Stimulated activated CD4-positive, alpha-beta T cell treated with anti-CD3 and anti-CD28 coated beads, Interleukin-4, amount 100 ng/mL, for 1 hour (primary cell): ENCODE measurements at regions not wholly inside any gene's neighbourhood (a gene's known extent, or its start where the extent isn't known, plus 50 kb on each side); places are given as distances from the start of the nearest gene placed in this dataset.

ENCODE experiments used
- DNase-seq: peaks from one replicate; pipeline ENCODE4 v3.0.0-alpha.2; 2020

DNA sequence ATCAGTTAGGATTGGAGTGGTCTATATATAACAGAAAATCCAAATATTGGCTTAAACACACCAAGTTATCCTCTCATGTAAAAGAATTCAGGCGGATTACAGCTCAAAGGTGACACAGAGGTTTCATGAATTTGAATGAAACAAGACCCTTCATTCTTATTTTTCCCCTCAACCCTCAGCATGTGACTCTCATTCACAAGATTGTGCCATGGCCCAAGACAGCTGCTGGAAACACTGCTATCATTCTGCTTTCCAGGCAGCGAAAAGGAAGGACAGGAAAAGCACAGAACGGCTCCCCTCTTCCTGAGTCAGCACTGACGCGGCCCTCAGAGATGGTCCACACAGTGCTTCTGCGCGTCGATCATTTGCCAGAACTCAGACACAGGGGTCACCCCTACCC, 891.0 kb upstream of the FRG1 start:
- no peak for DNase-seq

- no peak for DNase-seq
Measured at GRCh38 chr4:189050643-189051042, 890.0 kb upstream of the FRG1 start.

DNA sequence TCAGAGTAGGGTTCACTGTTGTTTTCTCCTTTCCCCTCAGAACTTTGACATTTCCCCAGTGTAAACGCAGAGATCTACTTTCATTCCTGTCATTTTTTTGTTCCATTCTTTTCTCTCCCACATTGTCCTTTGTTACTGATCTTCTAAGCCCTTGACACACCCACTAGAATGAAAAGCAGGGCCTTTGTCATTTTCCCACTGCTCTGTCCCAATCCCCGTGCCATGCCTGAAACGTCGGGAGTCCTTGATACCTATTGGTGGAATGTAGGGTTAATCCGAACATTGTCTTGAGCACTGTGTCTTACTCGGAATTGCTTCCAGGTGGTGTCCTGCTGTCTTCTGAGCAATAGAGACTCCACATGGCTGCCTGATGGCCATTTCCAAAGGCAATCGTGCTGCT, 887.1 kb upstream of the FRG1 start:
- no peak for DNase-seq

DNA sequence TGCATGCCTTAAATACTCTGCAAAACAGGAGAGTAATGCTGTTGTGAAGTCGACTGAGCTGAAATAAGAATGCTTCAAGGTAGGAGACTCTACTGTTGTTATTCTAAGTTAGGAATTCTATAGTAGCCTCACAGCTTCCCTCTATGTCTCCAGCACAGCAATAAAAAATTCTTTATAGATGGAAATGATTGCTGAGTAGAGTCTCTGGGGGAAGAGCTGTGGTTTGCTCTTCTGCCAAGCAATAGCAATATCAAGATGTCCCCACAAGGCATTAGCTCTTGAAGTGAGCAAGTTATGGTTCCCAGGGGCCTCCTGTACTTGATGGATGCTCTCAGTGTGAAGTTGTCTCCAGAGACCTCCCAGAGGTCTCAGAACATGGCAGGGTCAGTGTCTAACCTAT, 880.6 kb upstream of the FRG1 start:
- no peak for DNase-seq

- no peak for DNase-seq
Measured at GRCh38 chr4:189062047-189062820, 878.4 kb upstream of the FRG1 start.

DNA sequence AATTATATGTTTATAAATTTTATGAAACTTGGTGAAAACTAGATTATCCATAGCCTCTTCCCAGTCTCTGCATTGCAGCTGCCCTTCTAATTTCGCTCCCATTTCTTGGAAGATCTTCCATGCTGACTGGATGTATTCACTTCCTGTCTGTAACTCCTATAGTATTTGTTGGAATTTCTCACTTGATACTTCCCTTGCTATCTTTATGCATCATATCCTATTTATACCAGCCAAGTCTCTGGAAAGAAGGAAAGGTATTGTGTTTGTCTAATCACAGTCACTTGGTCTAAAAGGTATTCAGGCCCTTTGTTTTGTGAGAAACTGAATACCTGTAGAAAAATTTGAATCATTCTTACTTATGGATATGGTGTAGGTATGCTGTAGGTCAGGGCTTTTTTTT, 870.9 kb upstream of the FRG1 start:
- no peak for DNase-seq

DNA sequence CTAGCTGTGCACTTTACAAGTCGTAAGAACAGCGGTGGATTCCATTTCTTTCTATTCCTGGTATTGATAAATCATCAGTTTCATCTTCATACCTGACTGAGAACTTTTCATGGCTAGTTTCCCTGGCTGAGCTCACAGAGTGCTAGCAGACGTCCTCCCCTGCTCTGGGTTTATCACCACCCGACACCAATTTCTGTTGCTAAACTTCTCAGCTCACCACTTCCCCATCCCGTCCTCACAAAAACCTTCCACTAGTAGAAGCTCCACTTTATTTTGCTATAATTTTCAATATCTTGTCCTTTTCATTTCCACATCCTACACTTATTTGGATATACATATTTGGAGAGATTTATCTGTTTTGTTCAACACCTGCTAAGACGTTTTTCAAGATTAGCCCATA, 869.4 kb upstream of the FRG1 start:
- no peak for DNase-seq

GRCh38 chr4:189073739-189074138, 866.9 kb upstream of the FRG1 start:
- DNase-seq = no peak

DNA sequence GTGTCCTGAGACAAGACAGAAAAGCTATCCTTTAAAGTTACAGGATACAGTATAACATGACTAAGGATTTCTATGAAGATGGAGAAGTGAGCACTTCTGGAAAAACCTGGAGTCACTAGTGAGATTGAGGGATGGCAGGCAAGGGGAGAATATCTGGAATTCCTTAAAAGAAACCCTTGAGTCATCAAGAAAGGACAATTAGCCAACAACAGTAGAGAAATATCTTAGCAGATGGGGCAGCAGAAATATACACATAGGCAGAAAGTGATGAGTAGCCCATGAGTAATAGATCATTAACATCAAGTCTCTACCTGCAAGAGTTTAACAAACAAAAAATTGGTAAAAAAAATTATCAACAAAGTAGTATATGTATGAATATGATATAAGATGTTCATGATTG, 858.8 kb upstream of the FRG1 start:
- DNase-seq = no peak

- no peak for DNase-seq
Measured at GRCh38 chr4:189083769-189084168, 856.9 kb upstream of the FRG1 start.

DNA sequence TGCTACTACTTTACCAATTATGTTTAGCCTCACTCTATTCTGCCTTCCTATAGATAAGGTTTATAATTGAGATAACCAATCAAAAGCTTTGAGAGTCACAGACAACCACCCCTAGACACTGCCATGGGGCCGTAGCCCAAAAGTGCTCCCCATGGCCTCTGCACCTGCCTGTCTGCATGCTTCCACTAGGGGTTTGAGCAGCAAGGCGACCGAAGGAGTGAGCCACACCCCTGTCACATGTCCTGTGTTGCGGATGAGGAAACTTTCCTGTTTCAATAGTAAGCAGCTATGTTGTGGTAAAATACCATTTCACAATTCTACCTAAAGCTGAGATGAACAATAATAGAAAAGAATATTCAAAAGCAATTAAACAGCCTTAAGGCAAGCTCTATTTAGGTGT, 856.0 kb upstream of the FRG1 start:
- DNase-seq = no peak

- no peak for DNase-seq
Measured at GRCh38 chr4:189087971-189088370, 852.7 kb upstream of the FRG1 start.

DNA sequence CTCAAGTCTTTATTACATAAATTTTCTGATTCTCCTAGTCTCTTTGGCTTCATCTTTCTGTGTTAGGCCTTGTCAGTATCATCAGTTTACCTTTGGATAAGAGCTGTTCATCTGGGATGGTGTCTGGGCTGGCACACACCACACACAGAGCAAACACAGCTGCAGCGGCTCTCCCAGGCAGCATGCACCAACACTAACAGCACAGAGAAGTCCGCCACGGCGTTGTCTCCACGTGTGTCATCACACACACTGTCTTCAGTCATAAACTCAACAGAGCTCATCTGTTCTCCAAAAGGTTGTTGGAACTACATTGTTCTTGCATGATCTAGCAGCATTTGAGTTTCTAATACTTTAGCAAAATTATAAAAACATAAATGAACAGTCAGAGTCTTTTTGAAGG, 851.9 kb upstream of the FRG1 start:
- no peak for DNase-seq

- no peak for DNase-seq
Measured at GRCh38 chr4:189090174-189090814, 850.4 kb upstream of the FRG1 start.

DNA sequence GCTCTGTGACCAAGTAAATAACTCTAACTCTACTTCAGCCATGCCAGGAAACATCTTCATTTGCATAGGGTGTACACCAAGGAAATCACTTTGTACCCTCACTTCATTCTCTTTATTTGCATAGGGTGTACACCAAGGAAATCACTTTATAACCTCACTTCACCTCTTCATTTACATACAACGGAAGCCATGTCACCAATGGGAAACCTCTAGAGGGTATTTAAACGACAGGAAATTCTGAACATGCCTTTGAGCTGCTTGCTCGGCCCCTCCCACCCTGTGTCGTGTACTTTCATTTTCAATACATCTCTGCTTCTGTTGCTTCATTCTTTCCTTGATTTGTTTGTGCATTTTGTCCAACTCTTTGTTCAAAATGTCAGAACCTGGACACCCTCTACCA, 848.1 kb upstream of the FRG1 start:
- DNase-seq = no peak

GRCh38 chr4:189096108-189096507, 844.6 kb upstream of the FRG1 start:
- DNase-seq = no peak

DNA sequence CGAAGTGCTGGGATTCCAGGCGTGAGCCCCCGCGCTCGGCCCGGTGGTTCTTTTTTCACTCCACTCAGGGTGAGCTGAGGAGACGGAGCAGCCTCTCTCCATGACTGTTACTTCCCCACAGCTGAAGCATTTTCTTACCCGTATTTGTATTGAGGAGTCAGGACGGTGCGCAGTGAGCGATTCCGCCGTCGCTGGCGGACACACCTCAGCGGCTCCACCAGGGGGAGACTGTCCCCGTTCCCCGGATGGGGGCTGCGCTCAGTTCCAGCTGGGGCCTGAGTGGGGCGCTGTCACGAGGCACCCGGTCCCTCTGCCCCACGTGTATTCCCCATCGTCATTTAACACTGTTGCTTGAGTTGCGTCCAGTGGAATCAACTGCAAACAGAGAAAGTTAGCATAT, 844.0 kb upstream of the FRG1 start:
- no peak for DNase-seq

- no peak for DNase-seq
Measured at GRCh38 chr4:189098932-189099696, 841.6 kb upstream of the FRG1 start.

- DNase-seq = no peak
Measured at GRCh38 chr4:189113389-189113888, 827.2 kb upstream of the FRG1 start.

GRCh38 chr4:189117426-189117825, 823.2 kb upstream of the FRG1 start:
- no peak for DNase-seq

DNA sequence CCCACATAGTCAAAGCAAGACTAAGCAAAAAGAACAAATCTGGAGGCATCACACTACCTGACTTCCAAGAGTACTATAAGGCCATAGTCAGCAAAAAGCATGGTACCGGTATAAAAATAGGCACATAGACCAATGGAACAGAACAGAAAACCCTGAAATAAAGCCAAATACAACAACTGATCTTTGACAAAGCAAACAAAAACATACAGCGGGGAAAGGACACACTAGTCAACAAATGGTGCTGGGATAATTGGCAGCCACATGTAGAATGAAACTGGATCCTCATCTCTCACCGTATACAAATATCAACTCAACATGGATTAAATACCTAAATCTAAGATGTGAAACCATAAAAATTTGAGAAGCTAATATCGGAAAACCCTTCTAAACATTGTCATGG, 819.3 kb upstream of the FRG1 start:
- no peak for DNase-seq

DNA sequence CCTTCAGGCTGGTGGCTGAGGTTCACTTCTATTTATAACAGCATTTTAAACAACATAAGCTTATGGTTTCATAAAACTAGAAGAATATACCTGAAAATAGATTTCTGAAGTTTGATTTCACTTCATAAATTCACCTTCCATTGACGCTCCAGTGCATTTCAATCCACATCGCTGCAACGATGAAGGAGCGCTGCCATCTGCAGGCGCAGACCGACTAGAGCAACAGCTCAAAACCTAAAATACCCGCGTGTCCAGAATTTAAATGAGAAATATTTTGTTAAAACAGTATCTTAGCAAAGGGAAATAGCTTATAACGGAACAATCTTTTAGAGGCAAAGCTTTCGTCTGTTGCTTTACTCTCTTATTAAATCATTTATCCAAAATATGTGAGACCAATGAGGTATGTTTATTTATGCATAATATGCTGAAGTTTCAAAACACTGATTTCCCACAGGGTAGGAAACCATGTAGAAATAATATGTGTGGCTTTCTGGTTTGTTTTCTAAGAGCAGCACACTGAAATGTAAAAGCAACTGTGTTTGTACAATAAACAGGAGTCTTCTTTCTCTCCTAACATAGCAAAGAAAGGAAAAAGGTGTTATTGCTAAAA, 816.4 kb upstream of the FRG1 start:
- no peak for DNase-seq

GRCh38 chr4:189124791-189125190, 815.9 kb upstream of the FRG1 start:
- DNase-seq = no peak

- DNase-seq = no peak
Measured at GRCh38 chr4:189126040-189126439, 814.6 kb upstream of the FRG1 start.
